ENCODE measurements at regions not wholly inside any gene's neighbourhood (a gene's known extent, or its start where the extent isn't known, plus 50 kb on each side); places are given as distances from the start of the nearest gene placed in this dataset.

GRCh38 chr3:77868725-77869124, 828.8 kb downstream of the ROBO2 start:
- DNase-seq (ENCODE audit: low read depth) = no peak

GRCh38 chr3:77869423-77869822, 829.5 kb downstream of the ROBO2 start:
- DNase-seq (ENCODE audit: low read depth) = no peak

- no peak for DNase-seq (ENCODE audit: low read depth)
Observed at GRCh38 chr3:77871436-77871835, 831.5 kb downstream of the ROBO2 start.

- DNase-seq (ENCODE audit: low read depth) = no peak
Observed at GRCh38 chr3:77873598-77873997, 833.7 kb downstream of the ROBO2 start.

- no peak for DNase-seq (ENCODE audit: low read depth)
Observed at GRCh38 chr3:77885381-77885780, 845.5 kb downstream of the ROBO2 start.

- no peak for DNase-seq (ENCODE audit: low read depth)
Observed at GRCh38 chr3:77887611-77888010, 847.7 kb downstream of the ROBO2 start.

- no peak for DNase-seq (ENCODE audit: low read depth)
Observed at GRCh38 chr3:77889616-77890015, 849.7 kb downstream of the ROBO2 start.

- DNase-seq (ENCODE audit: low read depth) = no peak
Observed at GRCh38 chr3:77898621-77899020, 858.7 kb downstream of the ROBO2 start.

- no peak for DNase-seq (ENCODE audit: low read depth)
Observed at GRCh38 chr3:77902675-77903074, 862.8 kb downstream of the ROBO2 start.

GRCh38 chr3:77906102-77906709, 866.3 kb downstream of the ROBO2 start:
- no peak for DNase-seq (ENCODE audit: low read depth)

GRCh38 chr3:77913524-77914174, 873.8 kb downstream of the ROBO2 start:
- no peak for DNase-seq (ENCODE audit: low read depth)

GRCh38 chr3:77915336-77915735, 875.4 kb downstream of the ROBO2 start:
- no peak for DNase-seq (ENCODE audit: low read depth)

GRCh38 chr3:77917225-77917624, 877.3 kb downstream of the ROBO2 start:
- DNase-seq (ENCODE audit: low read depth) = no peak

- no peak for DNase-seq (ENCODE audit: low read depth)
Observed at GRCh38 chr3:77919244-77919643, 879.3 kb downstream of the ROBO2 start.

- DNase-seq (ENCODE audit: low read depth) = no peak
Observed at GRCh38 chr3:77931255-77932009, 891.5 kb downstream of the ROBO2 start.

GRCh38 chr3:77932926-77933325, 893.0 kb downstream of the ROBO2 start:
- no peak for DNase-seq (ENCODE audit: low read depth)

GRCh38 chr3:77933926-77934325, 894.0 kb downstream of the ROBO2 start:
- DNase-seq (ENCODE audit: low read depth) = no peak

- DNase-seq (ENCODE audit: low read depth) = no peak
Observed at GRCh38 chr3:77935418-77935817, 895.5 kb downstream of the ROBO2 start.

- DNase-seq (ENCODE audit: low read depth) = no peak
Observed at GRCh38 chr3:77939726-77940125, 899.8 kb downstream of the ROBO2 start.

- DNase-seq (ENCODE audit: low read depth) = no peak
Observed at GRCh38 chr3:77943598-77943997, 903.7 kb downstream of the ROBO2 start.

GRCh38 chr3:77945320-77945719, 905.4 kb downstream of the ROBO2 start:
- peak; percentile 1 for DNase-seq (ENCODE audit: low read depth)

GRCh38 chr3:77947671-77948070, 907.8 kb downstream of the ROBO2 start:
- DNase-seq (ENCODE audit: low read depth) = no peak

GRCh38 chr3:77967621-77968020, 927.7 kb downstream of the ROBO2 start:
- no peak for DNase-seq (ENCODE audit: low read depth)

Measured in fibroblast of gingiva (primary cell).